ENCODE measurements at regions not wholly inside any gene's neighbourhood (a gene's known extent, or its start where the extent isn't known, plus 50 kb on each side); places are given as distances from the start of the nearest gene placed in this dataset.
"Not testable (repeated sequence)": the region's sequence is repeated elsewhere in the genome, so short reads cannot be mapped to it uniquely, and the experiment has no call there.

DNA sequence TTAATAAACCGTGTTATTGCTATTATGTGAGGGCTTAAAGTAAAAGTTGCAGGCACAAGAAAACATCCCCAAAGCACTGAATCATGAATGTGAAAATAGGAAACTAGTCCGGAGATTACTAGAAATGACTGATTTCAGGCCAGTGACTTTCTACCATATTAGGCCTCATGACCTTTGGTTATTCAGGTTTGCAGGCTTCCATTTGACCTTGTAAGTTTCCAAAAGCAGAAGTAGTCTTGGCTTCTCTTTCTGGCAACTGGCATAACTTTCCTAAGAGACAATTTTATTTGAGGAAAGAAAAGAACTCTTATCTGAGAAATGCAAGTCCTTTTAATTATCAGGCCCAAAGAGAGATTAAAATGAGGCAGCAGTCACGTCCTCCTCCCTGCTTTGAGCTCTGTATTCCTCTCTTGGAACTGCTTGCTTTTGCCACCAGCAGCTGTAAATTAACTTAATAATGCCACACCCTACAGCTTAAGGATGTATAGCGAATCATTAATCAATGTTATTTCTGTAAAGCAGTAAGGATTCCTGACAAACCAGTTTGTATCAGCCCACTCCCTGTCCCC, 225.0 kb upstream of the FAM240B start:
- intact Hi-C loops (cut with DNase I); DNase-seq: not testable (repeated sequence)

DNA sequence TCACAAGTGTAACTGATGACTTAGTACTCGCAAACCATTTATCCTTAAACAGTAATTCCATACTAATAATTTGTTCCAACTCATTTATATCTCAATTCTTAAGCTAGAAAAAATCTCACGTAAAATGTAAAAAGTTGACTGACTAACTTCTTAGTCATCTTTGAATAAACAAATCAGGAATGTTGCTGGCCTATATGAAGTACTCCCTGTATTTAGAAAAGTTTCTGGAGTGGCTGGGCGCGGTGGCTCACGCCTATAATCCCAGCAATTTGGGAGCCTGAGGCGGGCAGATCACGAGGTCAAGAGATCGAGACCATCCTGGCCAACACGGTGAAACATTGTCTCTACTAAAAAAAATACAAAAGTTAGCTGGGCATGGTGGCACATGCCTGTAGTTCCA, 220.6 kb upstream of the FAM240B start:
- intact Hi-C loops (cut with DNase I), result not testable (repeated sequence)

GRCh38 chr9:38938637-38939036, 218.7 kb upstream of the FAM240B start:
- intact Hi-C loops (cut with DNase I); DNase-seq: not testable (repeated sequence)

More for the DNA sequence above, 220.6 kb upstream of the FAM240B start:
- DNase-seq, result not testable (repeated sequence)

DNA sequence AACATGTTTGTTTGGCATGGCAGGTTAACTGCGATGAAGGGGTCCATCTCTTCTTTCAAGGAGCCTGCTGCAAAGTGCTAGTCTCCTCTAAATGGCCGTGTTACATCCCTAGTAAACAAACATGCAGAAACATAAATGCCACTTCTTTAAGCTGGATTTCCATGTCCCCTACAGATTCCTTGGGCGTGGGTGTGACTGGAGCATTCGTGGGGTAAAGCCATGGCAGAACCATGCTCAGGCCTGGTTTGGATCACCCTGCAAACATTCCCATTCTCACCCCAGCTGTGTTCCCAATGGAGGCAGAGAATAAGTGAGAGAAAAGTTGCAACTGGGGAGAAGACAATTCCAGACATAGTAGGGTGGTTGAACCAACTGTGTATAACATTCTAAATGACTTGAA, 208.0 kb upstream of the FAM240B start:
- DNase-seq; intact Hi-C loops (cut with DNase I): not testable (repeated sequence)

GRCh38 chr9:38926565-38926964, 206.6 kb upstream of the FAM240B start:
- intact Hi-C loops (cut with DNase I); DNase-seq: not testable (repeated sequence)

GRCh38 chr9:38921253-38921652, 201.3 kb upstream of the FAM240B start:
- intact Hi-C loops (cut with DNase I); DNase-seq: not testable (repeated sequence)

GRCh38 chr9:38910629-38911028, 190.7 kb upstream of the FAM240B start:
- intact Hi-C loops (cut with DNase I); DNase-seq: not testable (repeated sequence)

GRCh38 chr9:38904719-38905118, 184.8 kb upstream of the FAM240B start:
- DNase-seq; intact Hi-C loops (cut with DNase I): not testable (repeated sequence)

DNA sequence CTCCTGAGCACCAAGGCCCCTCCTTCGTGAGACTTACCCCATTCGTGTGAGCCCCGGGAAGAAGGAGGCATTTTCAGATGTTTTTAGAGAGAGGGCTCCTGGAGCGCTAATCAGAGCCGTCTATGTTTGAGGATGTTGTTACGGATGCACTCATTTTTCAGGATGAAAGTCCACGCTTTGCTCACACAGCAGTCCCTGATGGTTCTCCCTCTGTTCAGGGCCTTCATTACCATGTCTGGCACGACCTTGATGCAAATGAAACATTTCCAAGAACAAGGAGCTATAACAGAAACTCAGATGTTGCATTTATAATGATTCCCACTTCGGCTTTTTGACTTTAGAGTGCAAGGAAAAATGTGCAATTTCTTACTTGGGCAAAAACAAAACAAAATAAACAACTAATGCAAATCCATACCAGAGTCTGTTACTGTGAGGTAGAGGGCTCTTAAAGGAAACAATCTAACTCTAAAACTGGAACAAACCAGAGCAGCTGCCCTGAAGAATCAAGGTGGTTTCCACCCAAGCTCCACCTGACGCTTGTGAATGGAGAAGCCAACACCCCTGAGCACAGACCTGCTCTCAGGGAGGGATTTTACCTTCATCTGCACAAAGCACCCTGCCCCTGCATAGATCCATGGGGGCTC, 181.7 kb upstream of the FAM240B start:
- intact Hi-C loops (cut with DNase I); DNase-seq: not testable (repeated sequence)

GRCh38 chr9:38896404-38896803, 176.5 kb upstream of the FAM240B start:
- DNase-seq; intact Hi-C loops (cut with DNase I): not testable (repeated sequence)

DNA sequence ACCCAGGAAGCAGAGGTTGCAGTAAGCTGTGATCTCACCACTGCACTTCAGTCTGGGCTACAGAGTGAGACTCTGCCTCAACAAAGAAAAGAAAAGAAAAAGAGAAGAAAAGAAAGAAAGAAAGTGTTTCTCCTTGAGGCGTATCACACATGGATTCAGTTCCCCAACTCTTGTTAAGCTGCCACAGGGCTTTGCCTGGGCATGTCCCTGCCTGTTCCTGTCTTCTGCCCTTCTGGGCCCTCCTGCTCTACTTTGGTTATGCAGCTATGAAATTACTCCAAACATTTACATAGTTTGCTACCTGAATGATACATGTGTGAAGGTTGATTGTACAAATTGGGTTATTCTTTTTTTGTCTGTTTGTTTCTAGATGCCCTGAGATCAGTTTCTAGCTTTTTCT, 175.3 kb upstream of the FAM240B start:
- intact Hi-C loops (cut with DNase I); DNase-seq: not testable (repeated sequence)

DNA sequence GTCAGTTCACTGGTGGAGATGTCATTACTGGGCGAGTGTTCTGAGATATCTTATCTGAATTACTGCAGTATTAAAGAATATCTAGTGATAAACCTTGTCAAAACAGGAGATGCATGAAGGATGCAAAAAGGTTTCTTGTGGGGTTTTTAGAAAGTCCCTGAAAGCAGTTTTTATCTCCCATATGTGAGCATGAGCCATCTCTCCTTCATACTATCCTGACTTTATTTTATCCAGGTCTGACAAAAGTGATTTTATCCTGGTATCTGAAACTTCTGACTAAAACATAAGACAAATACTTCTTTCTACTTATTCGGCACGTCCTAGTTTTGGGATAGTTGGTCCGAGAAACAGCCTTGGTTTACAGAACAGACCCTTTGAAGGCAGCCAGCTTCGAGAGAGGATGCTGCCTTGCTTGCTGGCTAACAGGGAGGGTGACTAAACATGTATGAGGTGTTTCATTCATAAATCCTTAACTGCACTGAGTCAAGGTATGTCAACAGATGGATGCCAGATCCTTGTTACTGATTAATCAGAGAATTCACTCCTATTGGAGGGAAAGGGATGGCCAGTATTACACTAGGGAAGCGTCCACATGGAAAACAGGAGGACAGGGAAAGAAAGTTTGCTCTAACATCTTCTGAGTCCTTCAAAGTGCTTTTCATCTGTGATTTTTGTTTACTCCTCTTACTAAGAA, 172.8 kb upstream of the FAM240B start:
- intact Hi-C loops (cut with DNase I), result not testable (repeated sequence)

DNA sequence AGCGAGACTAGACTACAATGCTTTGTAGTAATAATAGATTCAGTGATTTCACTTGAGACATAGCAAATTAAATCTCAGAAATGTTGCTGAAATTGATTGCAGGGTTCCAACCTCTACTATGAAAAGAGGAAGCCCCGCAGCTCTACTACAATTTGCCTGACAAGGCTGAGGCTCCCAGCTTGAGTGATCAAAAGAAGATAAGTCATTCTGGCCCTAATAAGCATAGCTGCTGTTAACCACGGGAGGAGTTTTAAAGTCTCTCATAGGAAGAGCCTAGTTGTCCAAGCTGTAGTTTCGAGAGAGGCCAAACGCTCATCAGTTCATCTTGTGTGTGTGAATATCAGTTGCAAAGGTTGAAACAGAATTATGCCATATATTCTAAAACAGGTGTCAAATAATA, 166.1 kb upstream of the FAM240B start:
- intact Hi-C loops (cut with DNase I); DNase-seq: not testable (repeated sequence)

More for the DNA sequence above, 172.8 kb upstream of the FAM240B start:
- DNase-seq, result not testable (repeated sequence)

DNA sequence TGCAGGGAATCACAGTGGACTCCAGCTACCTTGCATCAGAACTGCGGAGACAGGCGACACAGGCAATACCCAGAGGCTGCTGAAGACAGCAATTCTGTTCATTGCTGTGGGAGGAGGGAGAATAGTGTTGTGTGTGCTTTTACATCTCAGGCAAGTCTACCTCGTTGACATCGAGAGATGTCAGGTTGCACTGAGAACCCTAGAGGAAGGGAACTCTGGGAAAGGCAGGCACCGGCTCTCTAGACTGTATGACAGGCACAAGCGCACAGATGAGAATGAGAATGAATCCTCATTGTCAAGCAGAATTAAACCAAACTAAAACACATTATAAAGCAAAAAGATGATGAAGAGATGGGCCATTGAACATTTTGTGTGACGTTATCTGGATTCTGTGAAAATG, 155.7 kb upstream of the FAM240B start:
- intact Hi-C loops (cut with DNase I); DNase-seq: not testable (repeated sequence)

- intact Hi-C loops (cut with DNase I); DNase-seq: not testable (repeated sequence)
Observed at GRCh38 chr9:38871282-38871940, 151.5 kb upstream of the FAM240B start.

GRCh38 chr9:38859827-38860226, 139.9 kb upstream of the FAM240B start:
- DNase-seq; intact Hi-C loops (cut with DNase I): not testable (repeated sequence)

DNA sequence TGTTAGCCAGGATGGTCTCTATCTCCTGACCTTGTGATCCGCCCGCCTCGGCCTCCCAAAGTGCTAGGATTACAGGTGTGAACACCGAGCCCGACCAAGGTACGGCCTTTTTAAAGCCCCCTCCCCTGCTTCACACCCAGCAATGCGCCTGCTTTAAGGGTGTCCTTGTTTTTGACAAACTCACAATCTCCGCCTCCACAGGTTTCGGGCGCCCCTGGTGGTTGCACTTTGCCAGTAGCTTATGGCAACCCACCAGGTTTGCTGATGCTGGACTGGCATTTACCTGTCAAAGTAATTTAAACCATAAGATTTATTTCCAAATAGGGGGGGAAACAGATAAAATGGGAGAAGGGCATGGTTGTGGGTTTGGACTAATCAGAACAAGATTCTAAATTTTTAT, 129.0 kb upstream of the FAM240B start:
- intact Hi-C loops (cut with DNase I); DNase-seq: not testable (repeated sequence)

- intact Hi-C loops (cut with DNase I); DNase-seq: not testable (repeated sequence)
Observed at GRCh38 chr9:38840213-38840612, 120.3 kb upstream of the FAM240B start.

GRCh38 chr9:38833706-38834105, 113.8 kb upstream of the FAM240B start:
- DNase-seq; intact Hi-C loops (cut with DNase I): not testable (repeated sequence)

- DNase-seq; intact Hi-C loops (cut with DNase I): not testable (repeated sequence)
Observed at GRCh38 chr9:38813855-38814254, 93.9 kb upstream of the FAM240B start.

All from posterior cingulate gyrus (tissue), 11 donors.